ENCODE measurements at regions not wholly inside any gene's neighbourhood (a gene's known extent, or its start where the extent isn't known, plus 50 kb on each side); places are given as distances from the start of the nearest gene placed in this dataset.
A peak's percentile ranks its signal among the peaks of the same experiment; 100 is the strongest.
"Not testable (repeated sequence)": the region's sequence is repeated elsewhere in the genome, so short reads cannot be mapped to it uniquely, and the experiment has no call there.

- H3K4me3 ChIP-seq (ENCODE audit: control insufficient read depth, low read depth, low read length): no peak overlapping the region
- no peak for TF ChIP-seq CTCF (conservative IDR thresholded peaks at IDR 0.05; ENCODE audit: control insufficient read depth, insufficient read depth, low read depth, low read length)
- no peak for DNase-seq (ENCODE audit: low read depth)
Measured at GRCh38 chr13:83077499-83077898, 804.8 kb downstream of the SLITRK1 start.

GRCh38 chr13:83073930-83074329, 808.3 kb downstream of the SLITRK1 start:
- not testable (repeated sequence) for H3K4me3 ChIP-seq (ENCODE audit: control insufficient read depth, low read depth, low read length)
- DNase-seq (ENCODE audit: low read depth): peak; percentile 48

- no peak overlapping the region for H3K4me3 ChIP-seq (ENCODE audit: control insufficient read depth, low read depth, low read length)
- no peak for TF ChIP-seq CTCF (conservative IDR thresholded peaks at IDR 0.05; ENCODE audit: control insufficient read depth, insufficient read depth, low read depth, low read length)
- DNase-seq (ENCODE audit: low read depth): peak; percentile 95
Measured at GRCh38 chr13:83065108-83065507, 817.2 kb downstream of the SLITRK1 start.

GRCh38 chr13:83057119-83057518, 825.2 kb downstream of the SLITRK1 start:
- peak; percentile 76 for DNase-seq (ENCODE audit: low read depth)

GRCh38 chr13:83056269-83056668, 826.0 kb downstream of the SLITRK1 start:
- no peak for TF ChIP-seq CTCF (conservative IDR thresholded peaks at IDR 0.05; ENCODE audit: control insufficient read depth, insufficient read depth, low read depth, low read length)

More at GRCh38 chr13:83057119-83057518, 825.2 kb downstream of the SLITRK1 start:
- no peak overlapping the region for H3K4me3 ChIP-seq (ENCODE audit: control insufficient read depth, low read depth, low read length)
- no peak for TF ChIP-seq CTCF (conservative IDR thresholded peaks at IDR 0.05; ENCODE audit: control insufficient read depth, insufficient read depth, low read depth, low read length)

GRCh38 chr13:83048419-83048818, 833.9 kb downstream of the SLITRK1 start:
- peak; percentile 25 for DNase-seq (ENCODE audit: low read depth)
- no peak overlapping the region for H3K4me3 ChIP-seq (ENCODE audit: control insufficient read depth, low read depth, low read length)
- no peak for TF ChIP-seq CTCF (conservative IDR thresholded peaks at IDR 0.05; ENCODE audit: control insufficient read depth, insufficient read depth, low read depth, low read length)

More at GRCh38 chr13:83056269-83056668, 826.0 kb downstream of the SLITRK1 start:
- DNase-seq (ENCODE audit: low read depth): no peak
- H3K4me3 ChIP-seq (ENCODE audit: control insufficient read depth, low read depth, low read length): no peak overlapping the region

- no peak for TF ChIP-seq CTCF (conservative IDR thresholded peaks at IDR 0.05; ENCODE audit: control insufficient read depth, insufficient read depth, low read depth, low read length)
- no peak overlapping the region for H3K4me3 ChIP-seq (ENCODE audit: control insufficient read depth, low read depth, low read length)
- no peak for DNase-seq (ENCODE audit: low read depth)
Measured at GRCh38 chr13:83024955-83025594, 857.2 kb downstream of the SLITRK1 start.

Data from fibroblast of mammary gland (primary cell).